Ovary (tissue), 7 donors: ENCODE measurements at regions not wholly inside any gene's neighbourhood (a gene's known extent, or its start where the extent isn't known, plus 50 kb on each side); places are given as distances from the start of the nearest gene placed in this dataset.

Experiments
- DNase-seq, 5 donors: peaks; one replicate each; pipeline ENCODE4 v3.0.0-alpha.2; 2019 to 2020
- H3K27ac ChIP-seq, 2 donors: fragments of 200-600 bp; one replicate each; pipeline versions ENCODE4 v1.5.1 to v1.8.0; 2019 to 2022
- H3K27me3 ChIP-seq: fragments of 200-600 bp; one replicate; pipeline ENCODE4 v1.8.0; 2022
- H3K36me3 ChIP-seq: fragments of 200-600 bp; sonication (generic); one replicate; pipeline ENCODE4 v1.5.1; 2019
- H3K4me1 ChIP-seq: one replicate; pipeline ENCODE4 v1.8.1; 2013; ENCODE audit warnings: mild to moderate bottlenecking, moderate library complexity; ENCODE audit not compliant: insufficient read depth
- H3K4me3 ChIP-seq: fragments of 200-600 bp; sonication (generic); one replicate; pipeline ENCODE4 v1.5.1; 2017
- H3K9me3 ChIP-seq, 2 donors: fragments of 200-600 bp in 1 of 2; sonication (generic) in 1 of 2; one replicate each; pipeline versions ENCODE4 v1.5.1 to v1.8.1; 2013 to 2019; ENCODE audit warnings: mild to moderate bottlenecking in 1 of 2, moderate library complexity in 1 of 2
- CTCF ChIP-seq, 3 donors: fragments of 450-650 bp in 2 of 3; fragments of 200-600 bp in 1 of 3; IDR thresholded peaks; one replicate each; pipeline versions ENCODE4 v1.5.1 to v1.8.0; 2016 to 2022; ENCODE audit warnings: antibody characterized with exemption in 3 of 3, mild to moderate bottlenecking in 1 of 3
- EP300 ChIP-seq: sonication (generic); formaldehyde crosslinking; IDR thresholded peaks from one replicate; pipeline ENCODE4 v1.6.1; 2017; ENCODE audit warnings: antibody characterized with exemption
- POLR2A ChIP-seq: fragments of 450-650 bp; IDR thresholded peaks from one replicate; pipeline ENCODE4 v1.6.1; 2017; ENCODE audit warnings: antibody characterized with exemption, mild to moderate bottlenecking, moderate library complexity
- WGBS, 3 donors: extraction: QIAGEN DNeasy Blood & Tissue Kit in 1 of 3; methylation state at CpG; one replicate each; pipeline versions ENCODE4 v1.1.5 to v1.1.7; 2013 to 2017; 5-methylcytosine and 5-hydroxymethylcytosine counted together
- intact Hi-C, 4 donors: fragments of 100-400 bp; cut with DNase I; formaldehyde crosslinking; loops; one replicate each; pipeline versions ENCODE4 v1.11.0 to v1.15.1; 2022 to 2023
- donor health status: DM: no; HTN: no; CAD: no; lungs with moderate emphysema.
- donor health status: DM: no; HTN: no; CAD: no.
- donor health status: Bipolar disorder and iron deficiency.
- donor health status: DM: no; HTN: no; CAD: no.
- donor health status: DM: yes; HTN: yes; CAD: no.

DNA sequence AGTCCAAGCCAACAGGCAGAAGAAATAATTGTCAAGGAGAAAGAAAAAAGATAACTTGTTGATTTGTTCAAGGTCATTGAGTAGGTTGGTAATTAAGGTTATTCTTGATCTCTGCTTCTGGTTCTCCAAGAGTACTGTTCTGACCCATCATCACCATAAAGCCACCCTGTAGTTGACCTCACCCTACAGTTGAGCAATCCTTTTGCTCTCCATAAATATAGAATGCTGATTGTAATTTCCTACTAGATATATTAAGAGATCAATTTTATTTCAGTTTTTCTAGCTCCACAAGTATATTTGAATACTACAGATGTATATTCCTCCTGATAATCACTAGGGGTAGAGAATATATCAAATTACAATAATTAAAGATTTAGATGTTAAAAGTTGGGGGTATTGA, 350.5 kb upstream of the PDE3A start:
- H3K9me3 ChIP-seq: no peaks in the 10 kb centered on the region
- no peaks in the 10 kb centered on the region for H3K36me3 ChIP-seq
- intact Hi-C loops: no loop called here
- H3K4me3 ChIP-seq: no peak overlapping the region
- no peak overlapping the region for H3K27ac ChIP-seq
- DNase-seq: no peak
- TF ChIP-seq POLR2A: no peak
- no peak for TF ChIP-seq EP300
- no peak for TF ChIP-seq CTCF (IDR thresholded peaks at IDR 0.05)
- H3K27me3 ChIP-seq: no peaks in the 10 kb centered on the region
- H3K4me1 ChIP-seq: no peaks in the 10 kb centered on the region

GRCh38 chr12:20018406-20018805, 349.9 kb upstream of the PDE3A start:
- no peak overlapping the region for H3K4me3 ChIP-seq
- no peak for TF ChIP-seq CTCF (IDR thresholded peaks at IDR 0.05)
- no peak for TF ChIP-seq EP300
- TF ChIP-seq POLR2A: no peak
- intact Hi-C loops: no loop called here
- no peaks in the 10 kb centered on the region for H3K9me3 ChIP-seq
- no peak for DNase-seq
- whole genome bisulfite sequencing, 3 donors: 46 to 63% (median 62%) methylated on average over 3 of the region's 3 CpGs
- H3K4me1 ChIP-seq: no peaks in the 10 kb centered on the region
- H3K27me3 ChIP-seq: no peaks in the 10 kb centered on the region
- no peak overlapping the region for H3K27ac ChIP-seq
- no peaks in the 10 kb centered on the region for H3K36me3 ChIP-seq

GRCh38 chr12:20024194-20024593, 344.1 kb upstream of the PDE3A start:
- intact Hi-C loops: no loop called here
- TF ChIP-seq POLR2A (no peak), CTCF (IDR thresholded peaks at IDR 0.05) (no peak), EP300 (no peak)
- Histone ChIP-seq H3K36me3 (no peaks in the 10 kb centered on the region), H3K4me1 (peaks cover 3% of the 10 kb centered on the region), H3K27me3 (no peaks in the 10 kb centered on the region), H3K4me3 (no peak overlapping the region), H3K27ac (no peak overlapping the region), H3K9me3 (no peaks in the 10 kb centered on the region)
- 8 to 10% (median 8%) methylated on average over 6 of the region's 6 CpGs for WGBS, 3 donors
- DNase-seq: peak in 1 of 5 donors; percentile 29

DNA sequence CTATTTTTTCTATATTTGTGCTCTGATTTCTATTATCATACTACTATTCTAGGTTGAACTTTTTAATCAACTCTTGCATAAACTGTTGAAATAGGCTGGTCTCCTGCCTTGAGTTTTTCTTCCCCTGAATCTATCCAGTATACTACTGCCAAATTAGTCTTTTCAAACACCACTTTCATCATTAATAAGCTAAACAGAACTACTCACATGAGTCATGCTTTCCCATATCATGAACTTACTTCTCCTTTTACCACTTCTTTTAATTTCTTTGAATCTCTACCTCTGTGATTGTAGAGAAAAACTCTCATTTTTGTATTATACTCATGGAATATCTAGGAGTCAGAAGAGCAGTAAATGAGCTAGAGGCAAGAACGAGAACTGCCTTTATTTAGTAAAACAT, 340.3 kb upstream of the PDE3A start:
- no peaks in the 10 kb centered on the region for H3K9me3 ChIP-seq
- intact Hi-C loops: no loop called here
- H3K36me3 ChIP-seq: no peaks in the 10 kb centered on the region
- WGBS, 3 donors: 88 to 91% (median 90%) methylated on average over 1 of the region's 1 CpG
- H3K4me1 ChIP-seq: peaks cover 3% of the 10 kb centered on the region
- no peak for TF ChIP-seq POLR2A
- TF ChIP-seq CTCF (IDR thresholded peaks at IDR 0.05): no peak
- TF ChIP-seq EP300: no peak
- no peak overlapping the region for H3K27ac ChIP-seq
- H3K27me3 ChIP-seq: no peaks in the 10 kb centered on the region
- no peak overlapping the region for H3K4me3 ChIP-seq
- no peak for DNase-seq

DNA sequence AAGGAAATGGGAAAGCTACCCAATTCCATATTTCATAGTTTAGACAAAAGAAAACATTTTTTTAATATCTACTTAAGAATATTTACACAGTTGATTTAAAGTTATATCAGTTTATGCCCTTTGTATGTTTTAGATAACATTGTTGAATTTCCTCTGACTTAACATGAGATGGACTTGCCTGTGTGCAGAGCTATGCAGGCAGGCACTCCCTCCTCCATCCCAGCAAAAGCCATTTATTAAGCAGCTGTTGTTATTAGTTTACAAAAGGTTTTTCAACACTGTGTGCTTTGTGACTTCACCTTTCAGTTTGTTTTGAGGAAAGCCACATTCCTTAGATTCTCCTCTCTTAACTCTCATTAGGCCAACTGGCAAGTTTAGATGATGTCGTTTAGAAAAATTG, 337.5 kb upstream of the PDE3A start:
- Histone ChIP-seq H3K27ac (no peak overlapping the region), H3K4me3 (no peak overlapping the region), H3K9me3 (no peaks in the 10 kb centered on the region), H3K4me1 (no peaks in the 10 kb centered on the region), H3K36me3 (no peaks in the 10 kb centered on the region), H3K27me3 (no peaks in the 10 kb centered on the region)
- 4 to 26% (median 9%) methylated on average over 1 of the region's 1 CpG for WGBS, 3 donors
- TF ChIP-seq EP300 (no peak), POLR2A (no peak), CTCF (IDR thresholded peaks at IDR 0.05) (no peak)
- DNase-seq: no peak
- intact Hi-C loops: no loop called here
